ENCODE measurements at regions not wholly inside any gene's neighbourhood (a gene's known extent, or its start where the extent isn't known, plus 50 kb on each side); places are given as distances from the start of the nearest gene placed in this dataset.

DNA sequence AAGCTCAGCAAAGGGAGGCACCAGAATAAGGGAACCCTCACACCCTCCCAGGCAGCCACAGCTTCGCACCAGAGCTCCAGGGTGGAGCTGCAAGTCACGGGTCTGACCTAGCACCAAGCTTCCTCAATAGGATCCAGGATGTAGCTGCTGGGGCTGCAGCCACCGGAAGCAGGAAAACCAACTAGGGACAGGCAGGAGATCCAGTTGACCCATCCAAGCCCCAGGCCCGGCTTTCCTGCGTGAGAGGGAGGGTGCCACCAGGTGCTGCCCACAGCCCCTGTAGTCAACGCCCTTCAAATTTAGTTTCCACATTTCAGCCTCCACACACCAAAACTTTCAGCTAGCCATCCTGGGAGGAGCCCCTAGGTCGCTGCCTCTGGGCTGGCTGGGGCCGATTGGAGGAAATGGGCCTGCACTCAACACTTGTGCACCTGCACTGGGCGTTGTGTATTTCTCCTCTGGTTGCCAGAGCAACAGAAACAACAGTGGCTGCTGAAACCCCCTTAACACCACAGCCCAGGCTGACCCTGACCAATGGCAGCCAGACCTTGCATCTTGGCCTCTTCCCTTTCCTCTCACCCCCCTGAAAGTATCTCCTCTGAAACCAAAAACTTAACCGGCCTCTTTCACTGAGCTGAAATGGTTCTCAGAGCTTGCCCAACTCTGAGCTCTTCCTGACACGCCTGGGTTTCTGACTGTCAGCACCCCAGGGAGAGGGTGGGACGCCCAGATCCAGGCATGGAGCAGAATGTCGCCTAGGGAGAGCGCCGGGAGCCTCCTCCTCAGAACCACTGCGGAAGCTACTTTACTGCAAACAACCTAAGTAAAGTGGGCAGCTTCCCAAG is 226.5 kb upstream of the MAP3K1 start:
- Histone ChIP-seq H3K79me2 (ENCODE audit: control insufficient read depth, insufficient read depth, low read length) (no peaks in the 10 kb centered on the region), H3K9me3 (ENCODE audit: control insufficient read depth, low read depth, low read length) (no peaks in the 10 kb centered on the region), H3K9ac (ENCODE audit: control insufficient read depth, extremely low read depth, insufficient read depth, low read length) (no peak overlapping the region), H3K27ac (ENCODE audit: control insufficient read depth, insufficient read depth, low read length) (no peak overlapping the region), H3K27me3 (ENCODE audit: control insufficient read depth, extremely low read depth, insufficient read depth, low read length) (no peaks in the 10 kb centered on the region), H3K4me3 (ENCODE audit: control insufficient read depth in 2 of 3, extremely low read depth in 1 of 3, insufficient read depth in 2 of 3, low read depth in 1 of 3, low read length in 3 of 3) (no peak overlapping the region), H2AFZ (ENCODE audit: control insufficient read depth, low read length) (peak overlapping the region; percentile 10), H4K20me1 (ENCODE audit: control insufficient read depth, extremely low read depth, insufficient read depth, low read length) (no peaks in the 10 kb centered on the region), H3K4me1 (ENCODE audit: control insufficient read depth, extremely low read depth, insufficient read depth, low read length) (peaks cover 19% of the 10 kb centered on the region), H3K4me2 (ENCODE audit: control insufficient read depth, extremely low read depth, insufficient read depth, low read depth, low read length) (no peak overlapping the region), H3K36me3 (ENCODE audit: control insufficient read depth in 2 of 2, extremely low read depth in 1 of 2, insufficient read depth in 2 of 2, low read length in 2 of 2) (no peaks in the 10 kb centered on the region), H3K9me1 (ENCODE audit: control insufficient read depth, extremely low read depth, insufficient read depth, low read length) (no peaks in the 10 kb centered on the region)
- TF ChIP-seq EZH2 (IDR thresholded peaks at IDR 0.05; ENCODE audit: low read length): no peak
- TF ChIP-seq, protein P1, sequence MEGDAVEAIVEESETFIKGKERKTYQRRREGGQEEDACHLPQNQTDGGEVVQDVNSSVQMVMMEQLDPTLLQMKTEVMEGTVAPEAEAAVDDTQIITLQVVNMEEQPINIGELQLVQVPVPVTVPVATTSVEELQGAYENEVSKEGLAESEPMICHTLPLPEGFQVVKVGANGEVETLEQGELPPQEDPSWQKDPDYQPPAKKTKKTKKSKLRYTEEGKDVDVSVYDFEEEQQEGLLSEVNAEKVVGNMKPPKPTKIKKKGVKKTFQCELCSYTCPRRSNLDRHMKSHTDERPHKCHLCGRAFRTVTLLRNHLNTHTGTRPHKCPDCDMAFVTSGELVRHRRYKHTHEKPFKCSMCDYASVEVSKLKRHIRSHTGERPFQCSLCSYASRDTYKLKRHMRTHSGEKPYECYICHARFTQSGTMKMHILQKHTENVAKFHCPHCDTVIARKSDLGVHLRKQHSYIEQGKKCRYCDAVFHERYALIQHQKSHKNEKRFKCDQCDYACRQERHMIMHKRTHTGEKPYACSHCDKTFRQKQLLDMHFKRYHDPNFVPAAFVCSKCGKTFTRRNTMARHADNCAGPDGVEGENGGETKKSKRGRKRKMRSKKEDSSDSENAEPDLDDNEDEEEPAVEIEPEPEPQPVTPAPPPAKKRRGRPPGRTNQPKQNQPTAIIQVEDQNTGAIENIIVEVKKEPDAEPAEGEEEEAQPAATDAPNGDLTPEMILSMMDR (optimal IDR thresholded peaks at IDR 0.05 in 1 of 3, IDR thresholded peaks at IDR 0.05 in 1 of 3, conservative IDR thresholded peaks at IDR 0.05 in 1 of 3; ENCODE audit: extremely low read depth in 1 of 3, insufficient read depth in 2 of 3, low read length in 3 of 3): no peak
- FAIRE-seq (no peak), DNase-seq (ENCODE audit: low read depth, low spot score) (no peak)
- dilution Hi-C loops (cut with MboI; ENCODE audit: extremely low pct_ligation_motif_present, low sequenced_read_pairs): no loop called here

- no peaks in the 10 kb centered on the region for H3K27me3 ChIP-seq (ENCODE audit: control insufficient read depth, extremely low read depth, insufficient read depth, low read length)
- FAIRE-seq (no peak), DNase-seq (ENCODE audit: low read depth, low spot score) (no peak)
- H3K4me2 ChIP-seq (ENCODE audit: control insufficient read depth, extremely low read depth, insufficient read depth, low read depth, low read length): no peak overlapping the region
- no peak overlapping the region for H3K9ac ChIP-seq (ENCODE audit: control insufficient read depth, extremely low read depth, insufficient read depth, low read length)
- no peaks in the 10 kb centered on the region for H3K9me3 ChIP-seq (ENCODE audit: control insufficient read depth, low read depth, low read length)
- no peaks in the 10 kb centered on the region for H4K20me1 ChIP-seq (ENCODE audit: control insufficient read depth, extremely low read depth, insufficient read depth, low read length)
- no peaks in the 10 kb centered on the region for H3K9me1 ChIP-seq (ENCODE audit: control insufficient read depth, extremely low read depth, insufficient read depth, low read length)
- peaks cover 19% of the 10 kb centered on the region for H3K4me1 ChIP-seq (ENCODE audit: control insufficient read depth, extremely low read depth, insufficient read depth, low read length)
- H3K27ac ChIP-seq (ENCODE audit: control insufficient read depth, insufficient read depth, low read length): no peak overlapping the region
- dilution Hi-C loops (cut with MboI; ENCODE audit: extremely low pct_ligation_motif_present, low sequenced_read_pairs): no loop called here
- H3K36me3 ChIP-seq (ENCODE audit: control insufficient read depth in 2 of 2, extremely low read depth in 1 of 2, insufficient read depth in 2 of 2, low read length in 2 of 2): no peaks in the 10 kb centered on the region
- no peak overlapping the region for H2AFZ ChIP-seq (ENCODE audit: control insufficient read depth, low read length)
- no peak for TF ChIP-seq EZH2 (IDR thresholded peaks at IDR 0.05; ENCODE audit: low read length)
- TF ChIP-seq, protein P1 (optimal IDR thresholded peaks at IDR 0.05 in 1 of 3, IDR thresholded peaks at IDR 0.05 in 1 of 3, conservative IDR thresholded peaks at IDR 0.05 in 1 of 3; ENCODE audit: extremely low read depth in 1 of 3, insufficient read depth in 2 of 3, low read length in 3 of 3): no peak
- no peak overlapping the region for H3K4me3 ChIP-seq (ENCODE audit: control insufficient read depth in 2 of 3, extremely low read depth in 1 of 3, insufficient read depth in 2 of 3, low read depth in 1 of 3, low read length in 3 of 3)
- H3K79me2 ChIP-seq (ENCODE audit: control insufficient read depth, insufficient read depth, low read length): no peaks in the 10 kb centered on the region
Observed at GRCh38 chr5:56588131-56588487, 227.2 kb upstream of the MAP3K1 start.
